Naive B cell (primary cell): ENCODE measurements at regions not wholly inside any gene's neighbourhood (a gene's known extent, or its start where the extent isn't known, plus 50 kb on each side); places are given as distances from the start of the nearest gene placed in this dataset.
"Not testable (repeated sequence)": the region's sequence is repeated elsewhere in the genome, so short reads cannot be mapped to it uniquely, and the experiment has no call there.

ENCODE experiments used
- ATAC-seq, 2 donors: fragments of 150-1000 bp; cut with Tn5 transposase; 2 replicates each; pipeline ENCODE4 v1.10.0; 2021; ENCODE audit warnings: low read depth in 2 of 2, mild to moderate bottlenecking in 2 of 2, moderate library complexity in 2 of 2
- DNase-seq: peaks from one replicate; pipeline ENCODE4 v3.0.0; 2022
- H3K27ac Mint-ChIP-seq, 6 donors: one replicate each; pipeline ENCODE4 v1.8.0; 2020 to 2022; ENCODE audit warnings: mild to moderate bottlenecking in 6 of 6, mixed read lengths in 6 of 6, moderate library complexity in 5 of 6, inconsistent platforms in 2 of 6
- H3K27me3 Mint-ChIP-seq, 3 donors: one replicate each; pipeline ENCODE4 v1.8.0; 2021 to 2022; ENCODE audit warnings: mixed read lengths in 3 of 3, mild to moderate bottlenecking in 1 of 3
- H3K36me3 Mint-ChIP-seq, 2 donors: one replicate each; pipeline ENCODE4 v1.8.0; 2020 to 2022; ENCODE audit warnings: mixed read lengths in 2 of 2, inconsistent platforms in 1 of 2, mild to moderate bottlenecking in 1 of 2
- H3K4me1 Mint-ChIP-seq, 3 donors: one replicate each; pipeline ENCODE4 v1.8.0; 2020 to 2022; ENCODE audit warnings: mixed read lengths in 3 of 3, inconsistent platforms in 1 of 3, mild to moderate bottlenecking in 1 of 3, moderate library complexity in 1 of 3
- H3K4me3 Mint-ChIP-seq, 8 donors: one replicate each; pipeline ENCODE4 v1.8.0; 2020 to 2022; ENCODE audit warnings: mild to moderate bottlenecking in 8 of 8, mixed read lengths in 8 of 8, moderate library complexity in 8 of 8, inconsistent platforms in 2 of 8
- H3K9me3 Mint-ChIP-seq, 7 donors: one replicate each; pipeline ENCODE4 v1.8.0; 2020 to 2022; ENCODE audit warnings: mixed read lengths in 7 of 7, mild to moderate bottlenecking in 5 of 7, inconsistent platforms in 2 of 7, moderate library complexity in 1 of 7

DNA sequence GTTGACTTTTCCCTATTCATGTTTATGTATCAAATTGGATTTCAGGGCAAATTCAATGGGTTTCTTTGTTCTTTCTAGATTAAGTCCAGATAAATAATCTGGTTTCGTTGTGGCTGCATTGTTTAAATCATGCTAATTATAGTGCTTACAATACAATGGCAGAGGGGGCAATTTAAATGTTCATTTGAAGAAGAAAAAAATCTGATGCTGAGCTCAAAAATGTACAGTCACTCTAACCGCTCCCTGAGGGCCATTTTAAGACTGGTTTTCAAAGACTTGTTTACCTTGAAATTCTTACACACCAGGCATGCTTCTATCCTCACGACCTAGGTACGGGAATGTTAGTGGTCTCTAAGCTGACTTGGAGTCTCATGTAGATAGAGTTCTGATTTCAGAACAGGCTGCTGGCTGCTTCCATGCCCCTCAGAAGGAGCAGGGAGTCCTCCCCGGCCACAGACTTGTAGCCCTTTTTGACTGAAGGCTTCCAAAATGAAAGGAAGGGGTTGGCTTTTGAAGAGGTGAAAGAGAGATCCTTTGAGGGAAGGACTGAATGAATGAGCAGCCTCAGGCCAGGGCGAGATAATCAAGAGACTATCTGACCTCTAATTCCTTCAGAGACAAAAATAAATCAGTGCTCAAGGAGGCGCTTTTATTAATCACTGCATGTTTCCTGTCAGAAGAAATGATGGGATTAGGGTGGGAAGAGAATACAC lies 86.1 kb upstream of the ZNF217 start:
- DNase-seq (no peak), ATAC-seq (no peak)
- Mint-ChIP-seq H3K27ac (peak overlapping the region in 2 of 6 donors; percentile 21 to 62), H3K27me3 (no peaks in the 10 kb centered on the region), H3K36me3 (no peaks in the 10 kb centered on the region), H3K9me3 (no peaks in the 10 kb centered on the region), H3K4me3 (no peak overlapping the region), H3K4me1 (peaks cover 19 to 33% (median 24%) of the 10 kb centered on the region in 3 donors)

DNA sequence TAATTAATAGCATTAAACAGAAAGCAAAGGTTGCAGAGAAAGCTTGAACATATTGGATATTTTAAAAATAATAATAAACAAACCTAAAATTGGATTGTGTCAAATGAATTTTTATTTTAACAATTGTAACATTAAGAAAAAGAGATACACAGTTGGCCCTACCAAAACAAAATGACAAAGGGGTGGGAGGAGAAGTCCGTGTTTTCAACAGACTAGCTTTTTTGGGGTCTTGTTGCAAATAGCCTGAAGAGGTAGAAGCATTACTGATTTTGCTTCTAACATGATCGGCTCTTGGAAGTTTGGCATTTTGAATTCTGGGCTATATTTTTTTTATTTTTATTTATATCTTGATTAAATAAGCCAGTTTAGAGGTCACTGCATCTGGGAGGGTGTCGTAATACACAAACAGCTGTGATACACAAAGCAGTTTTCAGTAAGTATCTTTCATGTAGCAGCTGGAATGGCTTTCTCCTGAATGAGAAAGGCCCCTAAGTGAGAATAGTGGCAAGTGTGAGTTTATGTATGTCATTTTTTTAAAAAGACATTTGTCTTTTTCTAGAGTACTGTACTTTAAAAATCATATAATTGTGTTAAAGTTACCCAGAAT lies 85.5 kb upstream of the ZNF217 start:
- peak overlapping the region in 2 of 8 donors; percentile 73 to 80 for H3K4me3 Mint-ChIP-seq
- ATAC-seq (no peak), DNase-seq (no peak)
- H3K27me3 Mint-ChIP-seq: no peaks in the 10 kb centered on the region
- no peaks in the 10 kb centered on the region for H3K9me3 Mint-ChIP-seq
- peak overlapping the region in 1 of 6 donors; percentile 77 for H3K27ac Mint-ChIP-seq
- H3K4me1 Mint-ChIP-seq: peaks cover 19 to 33% (median 24%) of the 10 kb centered on the region in 3 donors
- no peaks in the 10 kb centered on the region for H3K36me3 Mint-ChIP-seq

DNA sequence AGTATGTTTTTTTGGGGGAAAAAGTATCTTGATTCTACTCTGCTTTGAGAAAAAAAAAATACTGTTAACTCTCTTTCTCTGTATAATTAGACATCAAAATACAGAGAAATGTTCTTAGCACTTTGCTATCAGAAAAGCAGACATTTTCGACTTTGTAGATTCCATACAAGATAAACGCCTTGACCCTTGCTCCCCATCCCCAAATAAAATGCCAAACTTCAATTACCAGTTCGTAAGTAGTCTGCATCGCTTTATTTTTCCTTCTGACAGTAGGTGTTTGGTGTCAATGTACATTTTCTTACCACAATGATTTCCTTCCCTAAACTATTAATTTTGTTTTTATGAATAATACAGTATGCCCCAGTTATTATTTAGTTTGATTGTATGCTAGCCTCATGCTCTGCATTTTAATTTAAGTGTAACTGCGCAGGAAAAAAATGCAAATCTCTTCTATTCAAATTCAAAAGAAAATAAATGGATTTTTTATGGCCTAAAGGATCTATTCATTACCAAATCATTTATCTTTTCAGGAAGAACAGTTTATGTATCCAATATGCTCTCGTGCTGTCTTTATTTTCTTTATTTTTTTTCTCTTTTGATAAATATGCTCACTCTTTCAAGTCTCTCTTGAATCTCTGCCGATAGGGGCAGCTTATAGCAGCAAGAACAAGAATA lies 84.8 kb upstream of the ZNF217 start:
- no peaks in the 10 kb centered on the region for H3K27me3 Mint-ChIP-seq
- DNase-seq (no peak), ATAC-seq (no peak)
- no peaks in the 10 kb centered on the region for H3K36me3 Mint-ChIP-seq
- H3K4me3 Mint-ChIP-seq: peak overlapping the region in 7 of 8 donors; percentile 60 to 86 (median 80)
- peaks cover 19 to 33% (median 24%) of the 10 kb centered on the region in 3 donors for H3K4me1 Mint-ChIP-seq
- no peaks in the 10 kb centered on the region for H3K9me3 Mint-ChIP-seq
- H3K27ac Mint-ChIP-seq: peak overlapping the region in 4 of 6 donors; percentile 61 to 88 (median 76)

DNA sequence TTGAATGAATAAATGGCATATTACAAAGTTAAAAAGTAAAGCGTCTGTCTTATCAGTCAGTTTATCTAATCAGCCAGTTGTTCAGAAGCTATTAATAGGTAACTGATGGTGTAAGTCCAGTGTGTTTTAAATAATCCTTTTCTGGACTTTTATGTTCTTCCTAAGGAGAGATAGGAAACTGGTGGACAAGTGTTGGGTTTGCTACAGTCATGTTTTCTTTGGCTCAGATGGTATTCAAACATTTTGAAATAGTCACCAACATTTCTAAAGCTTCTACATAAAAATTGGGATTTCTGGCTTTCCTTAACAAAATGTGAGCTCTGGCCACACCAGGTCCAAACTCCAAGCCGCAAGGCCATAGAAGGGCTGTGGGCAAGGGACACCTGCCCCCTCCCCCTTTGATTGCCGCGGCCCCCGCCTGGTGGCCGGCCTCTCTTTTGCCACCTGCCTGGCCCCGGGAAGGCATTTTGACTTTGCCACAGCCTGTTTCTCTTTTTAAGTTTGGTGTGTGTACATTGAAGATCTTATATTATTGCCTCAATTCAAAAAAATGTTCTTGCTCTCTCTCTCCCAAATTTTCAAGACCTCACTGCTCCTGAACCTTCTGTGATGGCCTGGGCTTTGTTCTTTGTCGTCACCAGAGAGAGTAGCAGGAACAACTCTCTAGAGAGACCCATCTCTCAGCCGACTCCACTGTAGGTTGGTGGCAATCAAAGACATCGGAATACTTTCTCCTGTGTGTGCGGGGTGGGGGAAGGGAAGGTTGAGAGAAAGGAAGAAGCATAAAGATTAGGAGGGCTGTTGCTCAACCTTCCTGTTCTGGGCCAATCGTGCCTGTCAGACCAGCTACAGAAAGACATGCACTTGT lies 84.0 kb upstream of the ZNF217 start:
- Mint-ChIP-seq H3K9me3 (no peaks in the 10 kb centered on the region), H3K36me3 (no peaks in the 10 kb centered on the region), H3K4me1 (peaks cover 19 to 29% (median 24%) of the 10 kb centered on the region in 3 donors), H3K27ac (peak overlapping the region; percentile 9 to 88 (median 76)), H3K4me3 (peak overlapping the region in 7 of 8 donors; percentile 60 to 86 (median 80)), H3K27me3 (no peaks in the 10 kb centered on the region)
- DNase-seq (no peak), ATAC-seq (no peak)

DNA sequence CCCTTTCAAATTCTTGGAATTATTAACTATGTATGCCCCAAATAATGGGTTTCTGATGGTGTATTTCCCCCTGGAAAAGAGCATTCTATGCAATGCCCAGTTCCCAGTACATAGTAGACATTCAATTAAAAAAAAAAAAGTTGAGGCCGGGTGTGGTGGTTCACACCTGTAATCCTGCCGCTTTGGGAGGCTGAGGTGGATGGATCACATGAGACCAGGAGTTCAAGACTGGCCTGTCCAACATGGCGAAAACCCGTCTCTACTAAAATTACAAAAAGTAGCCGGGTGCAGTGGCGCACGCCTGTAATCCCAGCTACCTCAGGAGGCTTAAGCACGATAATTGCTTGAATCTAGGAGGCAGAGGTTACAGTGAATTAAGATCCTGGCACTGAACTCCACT lies 83.3 kb upstream of the ZNF217 start:
- DNase-seq (no peak), ATAC-seq (no peak)
- Mint-ChIP-seq H3K4me1 (peaks cover 19 to 24% (median 22%) of the 10 kb centered on the region in 3 donors), H3K36me3 (no peaks in the 10 kb centered on the region), H3K9me3 (no peaks in the 10 kb centered on the region), H3K27ac (no peak overlapping the region), H3K27me3 (no peaks in the 10 kb centered on the region), H3K4me3 (no peak overlapping the region)

DNA sequence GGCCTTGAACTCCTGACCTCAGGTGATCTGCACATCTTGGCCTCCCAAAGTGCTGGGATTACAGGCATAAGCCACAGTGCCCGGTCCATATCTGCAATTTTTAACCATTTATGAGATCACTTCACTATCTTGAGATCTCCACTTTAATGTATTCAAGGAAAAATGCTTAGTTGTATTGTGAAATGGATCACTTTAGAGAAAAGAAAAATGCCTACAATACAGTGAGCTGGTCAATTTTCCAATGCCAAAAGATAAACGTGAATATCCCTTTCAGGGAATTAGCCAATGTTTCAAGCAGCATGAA lies 82.8 kb upstream of the ZNF217 start:
- no peaks in the 10 kb centered on the region for H3K36me3 Mint-ChIP-seq
- peaks cover 18 to 19% (median 19%) of the 10 kb centered on the region in 3 donors for H3K4me1 Mint-ChIP-seq
- peak overlapping the region in 2 of 6 donors; percentile 21 to 60 for H3K27ac Mint-ChIP-seq
- no peaks in the 10 kb centered on the region for H3K9me3 Mint-ChIP-seq
- DNase-seq (no peak), ATAC-seq (no peak)
- H3K4me3 Mint-ChIP-seq: no peak overlapping the region
- H3K27me3 Mint-ChIP-seq: no peaks in the 10 kb centered on the region

DNA sequence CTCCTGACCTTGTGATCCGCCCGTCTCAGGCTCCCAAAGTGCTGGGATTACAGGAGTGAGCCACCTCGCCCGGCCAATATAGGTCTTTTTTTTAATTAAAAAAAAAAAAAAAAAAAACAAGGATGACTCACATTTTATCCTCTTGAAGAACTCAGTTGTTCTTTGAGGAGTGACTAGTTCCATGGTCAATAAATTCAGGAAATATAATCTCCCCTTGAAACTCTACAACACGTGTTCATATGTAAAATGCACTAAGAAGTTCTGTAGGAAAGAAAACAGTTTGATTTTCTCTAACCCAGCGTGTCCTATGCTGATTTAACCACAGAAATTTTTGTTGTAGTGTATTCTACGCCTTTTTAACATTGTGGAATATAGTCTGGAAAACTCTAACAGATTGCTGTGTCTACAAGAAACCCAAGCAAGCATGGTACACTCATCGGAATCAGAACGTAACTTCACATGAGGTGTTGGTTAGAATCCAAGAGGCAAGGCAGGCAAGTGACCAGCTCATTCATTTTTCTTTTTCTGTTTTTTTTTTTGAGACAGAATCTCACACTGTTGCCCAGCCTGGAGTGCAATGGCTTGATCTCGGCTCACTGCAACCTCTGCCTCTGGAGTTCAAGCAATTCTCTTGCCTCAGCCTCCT lies 79.0 kb upstream of the ZNF217 start:
- no peaks in the 10 kb centered on the region for H3K36me3 Mint-ChIP-seq
- no peaks in the 10 kb centered on the region for H3K27me3 Mint-ChIP-seq
- no peak for ATAC-seq
- H3K27ac Mint-ChIP-seq: peak overlapping the region in 1 of 6 donors; percentile 37
- H3K9me3 Mint-ChIP-seq: no peaks in the 10 kb centered on the region
- no peak overlapping the region for H3K4me3 Mint-ChIP-seq
- peaks cover 0 to 13% (median 3%) of the 10 kb centered on the region in 3 donors for H3K4me1 Mint-ChIP-seq
- no peak for DNase-seq

DNA sequence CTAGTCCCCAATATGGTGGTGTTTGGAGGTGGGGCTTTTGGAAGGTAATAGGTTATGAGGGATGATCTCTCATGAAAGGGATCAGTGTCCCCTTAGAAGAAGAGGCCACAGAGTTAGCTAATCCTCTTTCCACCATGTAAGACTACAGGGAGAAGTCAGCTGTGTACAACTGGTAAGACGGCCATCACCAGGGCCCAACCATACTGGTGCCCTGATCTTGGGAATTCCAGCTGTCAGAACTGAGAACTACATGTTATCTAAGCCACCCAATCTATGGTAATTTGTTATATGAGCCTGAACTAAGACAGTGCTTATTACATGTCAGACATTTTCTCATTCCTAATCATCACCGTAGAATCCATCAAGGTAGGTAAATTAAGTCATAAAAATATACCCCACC lies 77.7 kb upstream of the ZNF217 start:
- no peak overlapping the region for H3K4me3 Mint-ChIP-seq
- ATAC-seq (no peak), DNase-seq (no peak)
- H3K27ac Mint-ChIP-seq: peak overlapping the region in 1 of 6 donors; percentile 19
- H3K27me3 Mint-ChIP-seq: no peaks in the 10 kb centered on the region
- H3K4me1 Mint-ChIP-seq: peaks cover 0 to 10% (median 0%) of the 10 kb centered on the region in 3 donors
- no peaks in the 10 kb centered on the region for H3K9me3 Mint-ChIP-seq
- H3K36me3 Mint-ChIP-seq: no peaks in the 10 kb centered on the region

DNA sequence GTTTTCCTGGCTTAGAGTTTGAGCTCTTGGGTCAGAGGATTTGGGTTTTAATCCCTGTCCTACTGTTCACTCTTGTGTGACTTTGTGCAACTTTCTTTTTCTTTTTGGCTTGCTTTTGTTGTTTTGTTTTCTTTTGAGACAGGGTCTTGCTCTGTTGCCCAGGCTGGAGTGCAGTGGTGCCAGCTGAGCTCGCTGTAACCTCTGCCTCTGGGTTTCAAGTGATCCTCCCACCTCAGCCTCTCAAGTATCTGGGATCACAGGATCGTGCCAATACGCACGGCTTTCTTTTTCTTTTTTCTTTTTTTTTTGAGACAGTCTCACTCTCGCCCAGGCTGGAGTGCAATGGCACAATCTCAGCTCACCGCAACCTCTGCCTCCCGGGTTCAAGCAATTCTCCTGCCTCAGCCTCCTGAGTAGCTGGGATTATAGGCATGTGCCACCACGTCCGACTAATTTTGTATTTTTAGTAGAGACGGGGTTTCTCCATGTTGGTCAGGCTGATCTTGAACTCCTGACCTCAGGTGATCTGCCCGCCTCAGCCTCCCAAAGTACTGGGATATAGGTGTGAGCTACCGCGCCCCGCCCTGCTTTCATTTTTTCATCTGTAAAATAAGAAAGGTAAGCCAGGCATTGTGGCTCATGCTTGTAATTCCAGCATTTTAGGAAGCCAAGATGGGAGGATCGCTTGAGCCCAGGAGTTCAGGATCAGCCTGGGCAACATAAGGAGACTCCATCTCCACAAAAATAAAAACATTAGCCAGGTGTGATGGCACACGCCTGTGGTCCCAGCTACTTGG lies 76.1 kb upstream of the ZNF217 start:
- H3K36me3 Mint-ChIP-seq, H3K4me1 Mint-ChIP-seq, ATAC-seq, DNase-seq, H3K9me3 Mint-ChIP-seq, H3K27me3 Mint-ChIP-seq, H3K4me3 Mint-ChIP-seq: not testable (repeated sequence)
- H3K27ac Mint-ChIP-seq: peak overlapping the region in 1 of 6 donors; percentile 59

DNA sequence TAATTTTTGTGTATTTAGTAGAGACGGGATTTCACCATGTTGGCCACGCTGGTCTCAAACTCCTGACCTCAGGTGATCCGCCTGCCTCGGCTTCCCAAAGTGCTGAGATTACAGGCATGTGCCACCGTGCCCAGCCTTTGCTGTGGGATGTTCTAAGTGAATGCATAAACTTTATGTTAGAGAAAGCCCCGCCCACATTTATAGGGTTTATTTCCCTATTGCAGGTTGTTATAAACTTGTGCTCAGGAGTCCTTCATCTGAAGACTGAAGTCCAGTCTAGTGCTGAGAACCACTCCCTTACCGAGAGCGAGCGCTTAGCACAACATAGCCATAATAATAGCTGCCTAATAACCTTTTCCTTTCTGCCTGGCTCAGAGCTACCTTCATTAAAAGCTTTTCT lies 75.4 kb upstream of the ZNF217 start:
- H3K27me3 Mint-ChIP-seq: no peaks in the 10 kb centered on the region
- ATAC-seq (no peak), DNase-seq (no peak)
- H3K36me3 Mint-ChIP-seq: no peaks in the 10 kb centered on the region
- peaks cover 0 to 6% (median 4%) of the 10 kb centered on the region in 3 donors for H3K4me1 Mint-ChIP-seq
- H3K9me3 Mint-ChIP-seq: no peaks in the 10 kb centered on the region
- no peak overlapping the region for H3K4me3 Mint-ChIP-seq
- no peak overlapping the region for H3K27ac Mint-ChIP-seq

DNA sequence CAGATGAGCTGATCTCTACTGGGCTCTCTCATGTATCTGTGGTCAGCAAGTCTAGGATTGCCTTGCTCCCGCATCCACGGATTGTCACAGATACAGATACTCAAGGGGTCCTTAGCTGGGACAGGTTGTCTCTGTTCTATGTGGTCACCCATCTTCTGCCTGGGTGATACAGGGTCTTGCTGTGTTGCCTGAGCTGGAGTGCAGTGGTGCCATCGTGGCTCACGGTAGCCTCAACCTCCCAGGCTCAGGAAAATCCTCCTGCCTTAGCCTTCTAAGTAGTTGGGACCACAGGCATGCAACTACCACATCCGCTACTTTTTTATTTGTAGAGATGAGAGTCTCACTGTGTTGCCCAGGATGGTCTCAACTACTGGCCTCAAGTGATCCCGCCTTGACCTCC lies 72.5 kb upstream of the ZNF217 start:
- no peak overlapping the region for H3K4me3 Mint-ChIP-seq
- peaks cover under 1 to 19% (median 13%) of the 10 kb centered on the region in 3 donors for H3K4me1 Mint-ChIP-seq
- no peaks in the 10 kb centered on the region for H3K9me3 Mint-ChIP-seq

DNA sequence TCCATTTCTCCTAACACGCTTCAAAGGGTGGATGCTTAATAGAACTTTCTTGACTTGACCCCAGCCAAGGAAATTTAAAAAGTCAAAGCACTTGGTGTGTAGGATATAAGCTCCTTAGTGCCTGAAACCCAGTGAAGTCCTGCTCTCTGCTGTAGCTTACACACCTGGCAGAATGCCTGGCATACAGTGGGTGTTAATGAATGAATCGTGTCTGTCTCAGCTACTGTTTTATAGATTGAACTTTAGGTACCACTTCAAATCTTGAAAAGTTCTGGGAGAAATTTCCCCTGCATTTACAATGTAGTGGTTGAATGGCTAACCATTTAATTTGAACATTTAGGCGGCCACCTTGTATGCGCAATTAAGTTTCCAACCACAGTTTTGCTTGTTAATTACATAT lies 70.5 kb upstream of the ZNF217 start:
- Mint-ChIP-seq H3K4me1 (peaks cover 10 to 36% (median 26%) of the 10 kb centered on the region in 3 donors), H3K4me3 (no peak overlapping the region), H3K9me3 (no peaks in the 10 kb centered on the region), H3K27me3 (no peaks in the 10 kb centered on the region), H3K27ac (peak overlapping the region in 1 of 6 donors; percentile 10), H3K36me3 (no peaks in the 10 kb centered on the region)
- no peak for ATAC-seq
- no peak for DNase-seq

More for the DNA sequence above, 72.5 kb upstream of the ZNF217 start:
- ATAC-seq: no peak
- Mint-ChIP-seq H3K27me3 (no peaks in the 10 kb centered on the region), H3K36me3 (no peaks in the 10 kb centered on the region), H3K27ac (peak overlapping the region in 1 of 6 donors; percentile 44)
- DNase-seq: no peak
